ENCODE measurements at regions not wholly inside any gene's neighbourhood (a gene's known extent, or its start where the extent isn't known, plus 50 kb on each side); places are given as distances from the start of the nearest gene placed in this dataset.
"Not testable (repeated sequence)": the region's sequence is repeated elsewhere in the genome, so short reads cannot be mapped to it uniquely, and the experiment has no call there.

- no peak for DNase-seq
These were observed 220.0 kb upstream of the EGLN3 start for GRCh38 chr14:34170882-34171281.

GRCh38 chr14:34169561-34169960 is 218.7 kb upstream of the EGLN3 start:
- DNase-seq = no peak

DNA sequence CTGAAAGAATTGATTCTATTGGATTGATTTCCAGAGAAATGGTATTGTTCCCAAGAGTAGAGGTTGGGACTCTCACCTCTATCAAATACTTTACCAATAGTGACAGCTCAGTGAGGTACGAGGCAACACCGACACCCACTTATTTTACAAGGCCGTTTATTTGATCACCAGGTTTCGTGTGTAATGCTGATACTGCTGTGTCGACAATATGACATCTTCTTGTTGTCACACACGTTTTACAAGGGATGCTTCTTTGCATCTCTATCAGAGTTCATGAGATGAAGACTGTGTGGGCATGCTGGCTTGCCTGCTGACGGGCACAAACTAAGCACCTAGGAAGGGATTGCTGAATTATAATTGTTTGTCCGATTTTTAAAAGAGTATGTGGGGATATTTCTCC is 217.8 kb upstream of the EGLN3 start:
- no peak for DNase-seq

GRCh38 chr14:34165847-34166350 is 215.0 kb upstream of the EGLN3 start:
- DNase-seq = no peak

GRCh38 chr14:34164162-34164864 is 213.4 kb upstream of the EGLN3 start:
- no peak for DNase-seq

GRCh38 chr14:34161351-34162082 is 210.6 kb upstream of the EGLN3 start:
- no peak for DNase-seq

GRCh38 chr14:34160619-34161018 is 209.7 kb upstream of the EGLN3 start:
- no peak for DNase-seq

DNA sequence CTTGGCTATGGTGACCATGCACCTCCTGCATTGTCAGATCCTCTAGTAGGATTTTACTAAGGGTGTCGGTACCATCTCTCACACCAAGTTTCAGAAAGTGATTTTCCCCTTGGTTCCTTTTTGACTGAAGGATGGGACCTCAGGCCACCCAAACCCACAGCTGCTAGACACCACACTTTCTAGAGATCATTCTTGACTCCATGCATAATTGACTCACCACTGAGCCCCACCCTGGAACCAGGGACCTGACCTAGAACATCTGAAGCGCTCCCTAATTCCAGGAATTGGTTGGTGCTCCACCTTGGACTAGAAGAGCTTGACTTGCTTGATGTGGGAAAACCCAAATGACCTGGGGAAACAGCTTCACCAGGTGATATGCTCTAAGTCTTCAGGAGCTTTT is 206.8 kb upstream of the EGLN3 start:
- no peak for DNase-seq

DNA sequence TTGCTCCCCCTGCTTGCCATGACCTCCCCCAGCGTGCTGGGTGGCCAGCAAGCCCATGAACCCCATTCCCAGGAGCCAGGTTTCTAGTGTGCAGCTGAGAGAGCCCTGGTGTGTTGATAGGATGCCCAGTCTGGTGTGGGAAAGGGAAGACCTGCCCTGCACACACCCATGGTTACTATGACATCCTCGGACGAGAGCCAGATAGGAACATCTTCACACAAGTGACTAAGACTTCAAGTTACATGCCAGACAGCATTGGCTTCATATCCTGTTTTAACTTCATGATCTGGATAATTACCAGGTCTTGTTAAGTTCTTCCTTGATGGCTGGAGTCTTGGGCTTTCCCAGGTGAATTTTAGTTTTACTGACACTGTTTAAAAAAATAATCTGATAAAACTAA is 196.6 kb upstream of the EGLN3 start:
- no peak for DNase-seq

DNA sequence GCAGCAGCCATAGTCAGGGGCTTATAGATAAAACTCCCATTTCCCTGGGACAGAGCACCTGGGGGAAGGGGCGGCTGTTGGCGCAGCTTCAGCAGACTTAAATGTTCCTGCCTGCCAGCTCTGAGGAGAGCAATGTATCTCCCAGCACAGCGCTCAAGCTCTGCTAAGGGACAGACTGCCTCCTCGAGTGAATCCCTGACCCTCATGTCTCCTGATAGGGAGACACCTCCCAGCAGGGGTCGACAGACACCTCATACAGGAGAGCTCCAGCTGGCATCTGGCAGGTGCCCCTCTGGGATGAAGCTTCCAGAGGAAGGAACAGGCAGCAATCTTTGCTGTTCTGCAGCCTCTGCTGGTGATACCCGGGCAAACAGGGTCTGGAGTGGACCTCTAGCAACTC is 189.3 kb upstream of the EGLN3 start:
- not testable (repeated sequence) for DNase-seq

DNA sequence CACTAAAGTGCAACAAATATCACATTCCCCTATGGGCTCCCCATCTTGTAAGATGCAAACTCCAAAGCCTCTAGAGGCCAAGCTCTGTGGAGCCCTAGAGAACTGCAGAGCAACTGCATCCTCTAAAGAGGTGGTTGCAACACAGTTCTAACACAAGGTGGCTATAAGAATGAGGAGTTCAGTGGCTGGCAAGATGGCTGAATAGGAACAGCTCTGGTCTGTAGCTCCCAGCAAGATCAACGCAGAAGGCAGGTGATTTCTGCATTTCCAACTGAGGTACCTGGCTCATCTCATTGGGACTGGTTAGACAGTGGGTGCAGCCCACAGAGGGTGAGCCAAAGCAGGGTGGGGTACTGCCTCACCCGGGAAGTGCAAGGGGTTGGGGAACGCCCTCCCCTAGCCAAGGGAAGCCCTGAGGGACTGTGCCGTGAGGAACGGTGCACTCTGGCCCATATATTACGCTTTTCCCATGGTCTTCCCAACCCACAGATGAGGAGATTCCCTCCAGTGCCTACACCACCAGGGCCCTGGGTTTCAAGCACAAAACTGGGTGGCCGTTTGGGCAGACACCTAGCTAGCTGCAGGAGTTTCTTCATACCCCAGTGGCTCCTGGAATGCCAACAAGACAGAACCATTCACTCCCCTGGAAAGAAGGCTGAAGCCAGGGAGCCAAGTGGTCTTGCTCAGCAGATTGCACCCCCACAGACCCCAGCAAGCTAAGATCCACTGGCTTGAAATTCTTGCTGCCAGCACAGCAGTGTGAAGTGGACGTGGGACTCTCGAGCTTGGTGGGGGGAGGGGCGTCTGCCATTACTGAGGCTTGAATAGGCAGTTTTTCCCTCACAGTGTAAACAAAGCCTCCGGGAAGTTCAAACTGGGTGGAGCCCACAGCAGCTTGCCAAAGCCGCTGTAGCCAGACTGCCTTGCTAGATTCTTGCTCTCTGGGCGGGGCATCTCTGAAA is 188.6 kb upstream of the EGLN3 start:
- not testable (repeated sequence) for DNase-seq

- DNase-seq = no peak
These were observed 187.3 kb upstream of the EGLN3 start for GRCh38 chr14:34138175-34138574.

DNA sequence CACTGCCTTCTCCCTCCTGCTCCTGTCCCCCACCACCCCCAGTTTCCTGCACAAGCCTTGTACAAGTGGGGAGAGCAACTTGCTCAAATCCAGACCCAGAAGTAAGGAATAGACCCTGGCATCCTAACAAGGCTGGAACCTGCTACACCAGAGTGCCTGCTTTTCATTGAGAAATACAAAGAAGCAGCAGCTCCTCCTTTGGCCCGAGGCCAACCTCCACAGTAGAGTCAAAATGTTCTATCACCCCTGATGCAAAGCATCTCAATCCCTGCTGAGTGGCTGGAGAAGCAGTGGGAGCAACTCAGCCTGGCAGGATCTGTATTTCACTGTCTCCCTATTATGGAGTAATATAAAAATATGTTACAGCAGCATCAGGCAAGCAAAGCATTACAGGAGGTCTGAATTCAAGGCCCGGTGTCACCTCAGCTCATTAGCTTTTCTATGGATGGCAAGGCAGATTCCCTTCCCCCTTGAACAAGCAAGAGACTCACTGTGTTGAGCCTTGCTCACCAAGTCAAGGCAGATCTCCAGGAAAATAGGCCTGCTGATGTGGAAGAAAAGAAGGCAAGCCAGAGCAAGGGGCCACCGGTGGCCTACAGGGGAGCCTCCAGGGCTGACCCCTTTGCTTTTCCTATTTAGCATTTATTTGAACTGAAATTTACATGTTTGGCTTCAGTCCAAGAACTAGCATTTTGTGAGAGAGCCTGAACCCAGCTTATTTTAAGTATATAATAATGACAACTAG is 186.3 kb upstream of the EGLN3 start:
- DNase-seq = no peak

GRCh38 chr14:34135492-34135891 is 184.6 kb upstream of the EGLN3 start:
- DNase-seq = no peak

GRCh38 chr14:34134484-34134883 is 183.6 kb upstream of the EGLN3 start:
- no peak for DNase-seq

- no peak for DNase-seq
These were observed 179.2 kb upstream of the EGLN3 start for GRCh38 chr14:34129927-34130552.

- DNase-seq = no peak
These were observed 177.8 kb upstream of the EGLN3 start for GRCh38 chr14:34128665-34129064.

GRCh38 chr14:34126586-34126985 is 175.7 kb upstream of the EGLN3 start:
- no peak for DNase-seq

DNA sequence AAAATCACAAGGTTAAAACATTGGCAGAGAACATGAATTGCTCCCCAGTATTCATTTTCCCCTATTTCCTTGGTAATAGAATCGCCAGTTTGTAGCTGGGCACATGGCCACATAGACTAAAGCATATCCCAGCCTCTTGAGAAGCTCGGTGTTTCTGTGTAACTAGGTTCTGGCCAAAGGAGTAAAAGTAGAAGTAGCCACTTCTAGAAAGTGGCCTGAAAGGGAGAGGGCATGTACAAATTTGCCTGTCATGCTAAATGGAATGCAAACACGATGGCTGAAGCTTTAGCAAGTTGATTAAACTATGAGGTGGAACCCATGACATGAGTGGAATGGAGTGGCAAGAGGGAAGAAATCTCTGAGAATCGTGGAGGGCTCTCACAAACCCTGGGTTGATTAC is 173.7 kb upstream of the EGLN3 start:
- DNase-seq = no peak

- DNase-seq = no peak
These were observed 171.8 kb upstream of the EGLN3 start for GRCh38 chr14:34122650-34123049.

DNA sequence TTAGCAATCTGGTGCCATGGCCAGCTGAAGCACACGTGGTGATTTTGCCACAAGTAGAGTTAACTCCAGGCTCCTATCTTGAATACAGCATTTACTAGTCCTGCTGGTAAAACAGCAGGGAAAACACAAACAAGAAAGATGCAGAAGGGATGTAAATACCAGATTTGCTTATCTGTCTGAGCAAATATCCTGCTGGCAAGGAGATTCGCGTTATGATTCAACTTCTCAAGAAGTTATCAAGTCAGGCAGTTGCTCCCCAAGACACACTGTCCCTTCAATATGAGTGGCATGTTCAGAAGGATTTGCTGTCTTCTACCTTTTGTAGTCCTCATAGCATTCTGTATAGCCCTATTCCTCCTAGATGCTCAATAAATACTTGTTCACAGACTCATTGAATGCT is 171.2 kb upstream of the EGLN3 start:
- DNase-seq = no peak

Measured in activated effector memory CD4-positive, alpha-beta T cell treated with anti-CD3 and anti-CD28 coated beads, Interleukin-2, amount 50 U/mL, for 16 hours (primary cell).